ENCODE measurements at regions not wholly inside any gene's neighbourhood (a gene's known extent, or its start where the extent isn't known, plus 50 kb on each side); places are given as distances from the start of the nearest gene placed in this dataset.
"Not testable (repeated sequence)": the region's sequence is repeated elsewhere in the genome, so short reads cannot be mapped to it uniquely, and the experiment has no call there.

- no peak for TF ChIP-seq JUND (IDR thresholded peaks at IDR 0.05; ENCODE audit: low read depth)
- DNase-seq (ENCODE audit: low read depth in 1 of 2, low spot score in 1 of 2), result no peak
- in situ Hi-C loops (cut with HindIII; ENCODE audit: low pct_unique_long_range_greater_than_20kb, low sequenced_read_pairs), result no loop called here
These were observed 522.9 kb downstream of the REEP3 start for GRCh38 chr10:64044098-64044497.

GRCh38 chr10:64044957-64045632, 523.9 kb downstream of the REEP3 start:
- in situ Hi-C loops (cut with HindIII; ENCODE audit: low pct_unique_long_range_greater_than_20kb, low sequenced_read_pairs); DNase-seq (ENCODE audit: low read depth in 1 of 2, low spot score in 1 of 2): not testable (repeated sequence)

GRCh38 chr10:64054392-64054791, 533.2 kb downstream of the REEP3 start:
- TF ChIP-seq JUND (IDR thresholded peaks at IDR 0.05; ENCODE audit: low read depth), result no peak
- in situ Hi-C loops (cut with HindIII; ENCODE audit: low pct_unique_long_range_greater_than_20kb, low sequenced_read_pairs), result no loop called here
- no peak for DNase-seq (ENCODE audit: low read depth in 1 of 2, low spot score in 1 of 2)

- TF ChIP-seq JUND (IDR thresholded peaks at IDR 0.05; ENCODE audit: low read depth), result no peak
- no peak for DNase-seq (ENCODE audit: low read depth in 1 of 2, low spot score in 1 of 2)
- in situ Hi-C loops (cut with HindIII; ENCODE audit: low pct_unique_long_range_greater_than_20kb, low sequenced_read_pairs), result no loop called here
These were observed 538.7 kb downstream of the REEP3 start for GRCh38 chr10:64059884-64060283.

- in situ Hi-C loops (cut with HindIII; ENCODE audit: low pct_unique_long_range_greater_than_20kb, low sequenced_read_pairs), result no loop called here
- no peak for TF ChIP-seq JUND (IDR thresholded peaks at IDR 0.05; ENCODE audit: low read depth)
- DNase-seq (ENCODE audit: low read depth in 1 of 2, low spot score in 1 of 2), result no peak
These were observed 539.2 kb downstream of the REEP3 start for GRCh38 chr10:64060389-64060788.

GRCh38 chr10:64062793-64063192, 541.6 kb downstream of the REEP3 start:
- TF ChIP-seq JUND (IDR thresholded peaks at IDR 0.05; ENCODE audit: low read depth), result no peak
- in situ Hi-C loops (cut with HindIII; ENCODE audit: low pct_unique_long_range_greater_than_20kb, low sequenced_read_pairs), result no loop called here
- DNase-seq (ENCODE audit: low read depth in 1 of 2, low spot score in 1 of 2), result no peak

- in situ Hi-C loops (cut with HindIII; ENCODE audit: low pct_unique_long_range_greater_than_20kb, low sequenced_read_pairs), result no loop called here
- DNase-seq (ENCODE audit: low read depth in 1 of 2, low spot score in 1 of 2), result no peak
- no peak for TF ChIP-seq JUND (IDR thresholded peaks at IDR 0.05; ENCODE audit: low read depth)
These were observed 545.9 kb downstream of the REEP3 start for GRCh38 chr10:64067009-64067606.

- DNase-seq (ENCODE audit: low read depth in 1 of 2, low spot score in 1 of 2), result no peak
- in situ Hi-C loops (cut with HindIII; ENCODE audit: low pct_unique_long_range_greater_than_20kb, low sequenced_read_pairs), result no loop called here
- TF ChIP-seq JUND (IDR thresholded peaks at IDR 0.05; ENCODE audit: low read depth), result no peak
These were observed 546.7 kb downstream of the REEP3 start for GRCh38 chr10:64067859-64068258.

GRCh38 chr10:64070241-64070640, 549.0 kb downstream of the REEP3 start:
- TF ChIP-seq JUND (IDR thresholded peaks at IDR 0.05; ENCODE audit: low read depth), result no peak
- no peak for DNase-seq (ENCODE audit: low read depth in 1 of 2, low spot score in 1 of 2)
- in situ Hi-C loops (cut with HindIII; ENCODE audit: low pct_unique_long_range_greater_than_20kb, low sequenced_read_pairs), result no loop called here

- in situ Hi-C loops (cut with HindIII; ENCODE audit: low pct_unique_long_range_greater_than_20kb, low sequenced_read_pairs), result no loop called here
- no peak for TF ChIP-seq JUND (IDR thresholded peaks at IDR 0.05; ENCODE audit: low read depth)
- DNase-seq (ENCODE audit: low read depth in 1 of 2, low spot score in 1 of 2), result no peak
These were observed 550.0 kb downstream of the REEP3 start for GRCh38 chr10:64071218-64071617.

GRCh38 chr10:64075604-64076003, 554.4 kb downstream of the REEP3 start:
- no peak for DNase-seq (ENCODE audit: low read depth in 1 of 2, low spot score in 1 of 2)
- in situ Hi-C loops (cut with HindIII; ENCODE audit: low pct_unique_long_range_greater_than_20kb, low sequenced_read_pairs), result no loop called here
- no peak for TF ChIP-seq JUND (IDR thresholded peaks at IDR 0.05; ENCODE audit: low read depth)

- in situ Hi-C loops (cut with HindIII; ENCODE audit: low pct_unique_long_range_greater_than_20kb, low sequenced_read_pairs), result no loop called here
- TF ChIP-seq JUND (IDR thresholded peaks at IDR 0.05; ENCODE audit: low read depth), result no peak
- no peak for DNase-seq (ENCODE audit: low read depth in 1 of 2, low spot score in 1 of 2)
These were observed 555.2 kb downstream of the REEP3 start for GRCh38 chr10:64076322-64076940.

GRCh38 chr10:64079341-64079740, 558.1 kb downstream of the REEP3 start:
- in situ Hi-C loops (cut with HindIII; ENCODE audit: low pct_unique_long_range_greater_than_20kb, low sequenced_read_pairs), result no loop called here
- TF ChIP-seq JUND (IDR thresholded peaks at IDR 0.05; ENCODE audit: low read depth), result no peak

More at GRCh38 chr10:64079341-64079740, 558.1 kb downstream of the REEP3 start:
- no peak for DNase-seq (ENCODE audit: low read depth in 1 of 2, low spot score in 1 of 2)
